ENCODE measurements at regions not wholly inside any gene's neighbourhood (a gene's known extent, or its start where the extent isn't known, plus 50 kb on each side); places are given as distances from the start of the nearest gene placed in this dataset.
"Not testable (repeated sequence)": the region's sequence is repeated elsewhere in the genome, so short reads cannot be mapped to it uniquely, and the experiment has no call there.

DNA sequence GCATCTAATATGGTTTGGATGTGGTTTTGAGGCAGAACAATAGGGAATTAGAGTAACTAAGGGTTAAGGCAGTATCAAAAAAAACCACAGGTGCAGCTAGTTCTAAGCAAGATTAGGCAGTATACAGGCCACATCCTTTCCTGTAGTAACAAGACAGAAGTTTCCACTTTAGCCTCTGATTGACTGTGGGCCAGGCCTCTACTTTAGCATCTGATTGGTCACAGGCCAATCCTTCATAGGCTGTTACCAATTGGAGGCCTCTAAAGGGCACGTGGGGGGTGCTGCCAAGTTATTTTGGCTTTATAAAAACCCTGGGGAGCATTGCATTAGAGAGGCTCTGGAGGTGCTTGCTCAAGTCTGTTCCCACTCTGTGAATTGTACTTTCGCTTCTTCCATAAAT is 144.1 kb upstream of the ST8SIA4 start:
- TF ChIP-seq RARB (CRISPR knock-in tag; IDR thresholded peaks at IDR 0.05) (no peak), GLIS3 (CRISPR knock-in tag; IDR thresholded peaks at IDR 0.05) (no peak), ZNF565 (CRISPR knock-in tag; conservative IDR thresholded peaks at IDR 0.05; ENCODE audit: low read depth) (no peak), ESRRG (CRISPR knock-in tag; IDR thresholded peaks at IDR 0.05) (no peak), PPARA (CRISPR knock-in tag; IDR thresholded peaks at IDR 0.05; ENCODE audit: borderline replicate concordance) (no peak), CSDC2 (CRISPR knock-in tag; IDR thresholded peaks at IDR 0.05) (no peak), ZNF8 (CRISPR knock-in tag; IDR thresholded peaks at IDR 0.05) (no peak), ISL1 (CRISPR knock-in tag; IDR thresholded peaks at IDR 0.05) (no peak), SNAI2 (CRISPR knock-in tag; IDR thresholded peaks at IDR 0.05) (no peak), TCF4 (CRISPR knock-in tag; IDR thresholded peaks at IDR 0.05; ENCODE audit: borderline replicate concordance) (no peak), BACH2 (CRISPR knock-in tag; IDR thresholded peaks at IDR 0.05; ENCODE audit: borderline replicate concordance) (no peak), TOX (CRISPR knock-in tag; IDR thresholded peaks at IDR 0.05; ENCODE audit: borderline replicate concordance) (no peak), ZC3H10 (CRISPR knock-in tag; IDR thresholded peaks at IDR 0.05) (no peak), OSR1 (CRISPR knock-in tag; IDR thresholded peaks at IDR 0.05) (no peak), ZFP30 (CRISPR knock-in tag; IDR thresholded peaks at IDR 0.05) (no peak)
- TF ChIP-seq, protein P1, sequence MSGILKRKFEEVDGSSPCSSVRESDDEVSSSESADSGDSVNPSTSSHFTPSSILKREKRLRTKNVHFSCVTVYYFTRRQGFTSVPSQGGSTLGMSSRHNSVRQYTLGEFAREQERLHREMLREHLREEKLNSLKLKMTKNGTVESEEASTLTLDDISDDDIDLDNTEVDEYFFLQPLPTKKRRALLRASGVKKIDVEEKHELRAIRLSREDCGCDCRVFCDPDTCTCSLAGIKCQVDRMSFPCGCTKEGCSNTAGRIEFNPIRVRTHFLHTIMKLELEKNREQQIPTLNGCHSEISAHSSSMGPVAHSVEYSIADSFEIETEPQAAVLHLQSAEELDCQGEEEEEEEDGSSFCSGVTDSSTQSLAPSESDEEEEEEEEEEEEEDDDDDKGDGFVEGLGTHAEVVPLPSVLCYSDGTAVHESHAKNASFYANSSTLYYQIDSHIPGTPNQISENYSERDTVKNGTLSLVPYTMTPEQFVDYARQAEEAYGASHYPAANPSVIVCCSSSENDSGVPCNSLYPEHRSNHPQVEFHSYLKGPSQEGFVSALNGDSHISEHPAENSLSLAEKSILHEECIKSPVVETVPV (CRISPR knock-in tag; IDR thresholded peaks at IDR 0.05) = no peak
- TF ChIP-seq, protein P2, sequence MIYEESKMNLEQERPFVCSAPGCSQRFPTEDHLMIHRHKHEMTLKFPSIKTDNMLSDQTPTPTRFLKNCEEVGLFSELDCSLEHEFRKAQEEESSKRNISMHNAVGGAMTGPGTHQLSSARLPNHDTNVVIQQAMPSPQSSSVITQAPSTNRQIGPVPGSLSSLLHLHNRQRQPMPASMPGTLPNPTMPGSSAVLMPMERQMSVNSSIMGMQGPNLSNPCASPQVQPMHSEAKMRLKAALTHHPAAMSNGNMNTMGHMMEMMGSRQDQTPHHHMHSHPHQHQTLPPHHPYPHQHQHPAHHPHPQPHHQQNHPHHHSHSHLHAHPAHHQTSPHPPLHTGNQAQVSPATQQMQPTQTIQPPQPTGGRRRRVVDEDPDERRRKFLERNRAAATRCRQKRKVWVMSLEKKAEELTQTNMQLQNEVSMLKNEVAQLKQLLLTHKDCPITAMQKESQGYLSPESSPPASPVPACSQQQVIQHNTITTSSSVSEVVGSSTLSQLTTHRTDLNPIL (CRISPR knock-in tag; IDR thresholded peaks at IDR 0.05; ENCODE audit: low read depth) = no peak
- ATAC-seq = no peak

DNA sequence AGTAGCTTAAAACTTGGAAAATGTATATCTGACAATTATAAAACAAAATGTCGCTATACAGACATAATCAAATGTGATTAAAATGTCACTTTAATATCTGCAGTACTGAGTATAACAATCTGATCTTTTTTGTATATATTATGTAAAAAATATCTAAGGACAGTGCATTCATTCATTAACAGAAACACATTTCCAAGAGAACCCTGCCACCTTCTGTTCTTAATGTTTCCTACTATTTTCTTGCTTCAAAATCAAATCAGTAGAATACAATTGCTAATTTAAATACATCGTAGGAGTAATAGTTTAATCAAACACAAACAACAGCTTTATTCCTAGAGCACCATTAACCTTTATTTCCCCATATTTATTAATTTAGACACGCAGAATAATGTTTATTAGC is 142.6 kb upstream of the ST8SIA4 start:
- TF ChIP-seq, protein P3, sequence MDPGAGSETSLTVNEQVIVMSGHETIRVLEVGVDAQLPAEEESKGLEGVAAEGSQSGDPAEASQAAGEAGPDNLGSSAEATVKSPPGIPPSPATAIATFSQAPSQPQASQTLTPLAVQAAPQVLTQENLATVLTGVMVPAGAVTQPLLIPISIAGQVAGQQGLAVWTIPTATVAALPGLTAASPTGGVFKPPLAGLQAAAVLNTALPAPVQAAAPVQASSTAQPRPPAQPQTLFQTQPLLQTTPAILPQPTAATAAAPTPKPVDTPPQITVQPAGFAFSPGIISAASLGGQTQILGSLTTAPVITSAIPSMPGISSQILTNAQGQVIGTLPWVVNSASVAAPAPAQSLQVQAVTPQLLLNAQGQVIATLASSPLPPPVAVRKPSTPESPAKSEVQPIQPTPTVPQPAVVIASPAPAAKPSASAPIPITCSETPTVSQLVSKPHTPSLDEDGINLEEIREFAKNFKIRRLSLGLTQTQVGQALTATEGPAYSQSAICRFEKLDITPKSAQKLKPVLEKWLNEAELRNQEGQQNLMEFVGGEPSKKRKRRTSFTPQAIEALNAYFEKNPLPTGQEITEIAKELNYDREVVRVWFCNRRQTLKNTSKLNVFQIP (CRISPR knock-in tag; IDR thresholded peaks at IDR 0.05; ENCODE audit: borderline replicate concordance, low read depth) = no peak
- TF ChIP-seq ZFP3 (CRISPR knock-in tag; IDR thresholded peaks at IDR 0.05) = no peak
- TF ChIP-seq ARNTL (CRISPR knock-in tag; IDR thresholded peaks at IDR 0.05; ENCODE audit: borderline replicate concordance, low read depth) = no peak
- TF ChIP-seq ZNF565 (CRISPR knock-in tag; conservative IDR thresholded peaks at IDR 0.05; ENCODE audit: low read depth) = no peak
- TF ChIP-seq ISL1 (CRISPR knock-in tag; IDR thresholded peaks at IDR 0.05) = no peak
- TF ChIP-seq BACH2 (CRISPR knock-in tag; IDR thresholded peaks at IDR 0.05; ENCODE audit: borderline replicate concordance) = no peak
- TF ChIP-seq, protein P1 (CRISPR knock-in tag; IDR thresholded peaks at IDR 0.05) = no peak
- no peak for TF ChIP-seq RARB (CRISPR knock-in tag; IDR thresholded peaks at IDR 0.05)
- no peak for TF ChIP-seq ESRRG (CRISPR knock-in tag; IDR thresholded peaks at IDR 0.05)
- no peak for TF ChIP-seq SNAI2 (CRISPR knock-in tag; IDR thresholded peaks at IDR 0.05)
- TF ChIP-seq GLIS3 (CRISPR knock-in tag; IDR thresholded peaks at IDR 0.05) = no peak
- no peak for TF ChIP-seq TOX (CRISPR knock-in tag; IDR thresholded peaks at IDR 0.05; ENCODE audit: borderline replicate concordance)
- TF ChIP-seq PPARA (CRISPR knock-in tag; IDR thresholded peaks at IDR 0.05; ENCODE audit: borderline replicate concordance) = no peak
- TF ChIP-seq, protein P4, sequence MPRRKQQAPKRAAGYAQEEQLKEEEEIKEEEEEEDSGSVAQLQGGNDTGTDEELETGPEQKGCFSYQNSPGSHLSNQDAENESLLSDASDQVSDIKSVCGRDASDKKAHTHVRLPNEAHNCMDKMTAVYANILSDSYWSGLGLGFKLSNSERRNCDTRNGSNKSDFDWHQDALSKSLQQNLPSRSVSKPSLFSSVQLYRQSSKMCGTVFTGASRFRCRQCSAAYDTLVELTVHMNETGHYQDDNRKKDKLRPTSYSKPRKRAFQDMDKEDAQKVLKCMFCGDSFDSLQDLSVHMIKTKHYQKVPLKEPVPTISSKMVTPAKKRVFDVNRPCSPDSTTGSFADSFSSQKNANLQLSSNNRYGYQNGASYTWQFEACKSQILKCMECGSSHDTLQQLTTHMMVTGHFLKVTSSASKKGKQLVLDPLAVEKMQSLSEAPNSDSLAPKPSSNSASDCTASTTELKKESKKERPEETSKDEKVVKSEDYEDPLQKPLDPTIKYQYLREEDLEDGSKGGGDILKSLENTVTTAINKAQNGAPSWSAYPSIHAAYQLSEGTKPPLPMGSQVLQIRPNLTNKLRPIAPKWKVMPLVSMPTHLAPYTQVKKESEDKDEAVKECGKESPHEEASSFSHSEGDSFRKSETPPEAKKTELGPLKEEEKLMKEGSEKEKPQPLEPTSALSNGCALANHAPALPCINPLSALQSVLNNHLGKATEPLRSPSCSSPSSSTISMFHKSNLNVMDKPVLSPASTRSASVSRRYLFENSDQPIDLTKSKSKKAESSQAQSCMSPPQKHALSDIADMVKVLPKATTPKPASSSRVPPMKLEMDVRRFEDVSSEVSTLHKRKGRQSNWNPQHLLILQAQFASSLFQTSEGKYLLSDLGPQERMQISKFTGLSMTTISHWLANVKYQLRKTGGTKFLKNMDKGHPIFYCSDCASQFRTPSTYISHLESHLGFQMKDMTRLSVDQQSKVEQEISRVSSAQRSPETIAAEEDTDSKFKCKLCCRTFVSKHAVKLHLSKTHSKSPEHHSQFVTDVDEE (CRISPR knock-in tag; IDR thresholded peaks at IDR 0.05) = no peak
- TF ChIP-seq TCF4 (CRISPR knock-in tag; IDR thresholded peaks at IDR 0.05; ENCODE audit: borderline replicate concordance) = no peak
- no peak for TF ChIP-seq ZNF8 (CRISPR knock-in tag; IDR thresholded peaks at IDR 0.05)
- no peak for TF ChIP-seq OSR1 (CRISPR knock-in tag; IDR thresholded peaks at IDR 0.05)
- TF ChIP-seq, protein P2 (CRISPR knock-in tag; IDR thresholded peaks at IDR 0.05; ENCODE audit: low read depth) = no peak
- ATAC-seq = no peak

DNA sequence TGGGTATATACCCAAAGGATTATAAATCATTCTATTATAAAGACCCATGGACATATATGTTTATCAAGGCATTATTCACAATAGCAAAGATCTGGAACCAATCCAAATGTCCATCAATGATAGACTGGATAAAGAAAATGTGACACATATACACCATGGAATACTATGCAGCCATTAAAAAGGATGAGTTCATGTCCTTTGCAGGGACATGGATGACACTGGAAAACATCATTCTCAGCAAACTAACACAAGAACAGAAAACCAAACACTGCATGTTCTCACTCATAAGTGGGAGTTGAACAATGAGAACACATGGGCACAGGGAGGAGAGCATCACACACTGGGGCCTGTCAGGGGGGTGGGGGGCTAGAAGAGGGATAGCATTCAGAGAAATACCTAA is 136.9 kb upstream of the ST8SIA4 start:
- ATAC-seq = not testable (repeated sequence)
